HT1080 (cell line): ENCODE measurements at regions not wholly inside any gene's neighbourhood (a gene's known extent, or its start where the extent isn't known, plus 50 kb on each side); places are given as distances from the start of the nearest gene placed in this dataset.
"Not testable (repeated sequence)": the region's sequence is repeated elsewhere in the genome, so short reads cannot be mapped to it uniquely, and the experiment has no call there.

Experiments used
- DNase-seq: peaks from one replicate; pipeline ENCODE4 v3.0.0-alpha.2; 2015; ENCODE audit warnings: low read depth

DNA sequence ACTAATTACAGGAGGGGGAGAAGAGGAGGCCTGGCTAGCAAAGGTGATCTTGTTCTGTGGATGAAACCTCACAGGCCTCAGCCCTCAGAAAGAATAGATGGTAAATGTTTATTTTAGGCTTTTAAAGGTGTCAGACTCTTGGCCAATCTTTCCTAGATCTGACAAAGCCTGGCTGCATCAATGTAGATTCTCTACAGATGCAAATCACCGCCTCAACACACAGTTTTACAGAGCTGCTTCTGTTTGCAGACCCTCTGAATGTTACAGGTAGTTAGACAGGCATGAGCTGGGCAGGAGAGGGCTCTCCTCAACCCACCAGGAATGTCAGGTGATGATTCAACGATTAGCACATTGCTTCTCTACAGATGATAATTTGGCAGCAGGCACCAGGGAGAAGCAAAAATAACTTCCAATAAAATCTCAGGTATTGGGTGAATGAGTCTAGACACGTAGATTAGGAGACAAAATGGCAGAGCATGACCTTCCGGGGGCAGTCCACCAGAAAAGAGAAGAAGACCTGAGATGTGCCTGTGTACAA is 105.4 kb upstream of the VANGL1 start:
- DNase-seq: no peak

DNA sequence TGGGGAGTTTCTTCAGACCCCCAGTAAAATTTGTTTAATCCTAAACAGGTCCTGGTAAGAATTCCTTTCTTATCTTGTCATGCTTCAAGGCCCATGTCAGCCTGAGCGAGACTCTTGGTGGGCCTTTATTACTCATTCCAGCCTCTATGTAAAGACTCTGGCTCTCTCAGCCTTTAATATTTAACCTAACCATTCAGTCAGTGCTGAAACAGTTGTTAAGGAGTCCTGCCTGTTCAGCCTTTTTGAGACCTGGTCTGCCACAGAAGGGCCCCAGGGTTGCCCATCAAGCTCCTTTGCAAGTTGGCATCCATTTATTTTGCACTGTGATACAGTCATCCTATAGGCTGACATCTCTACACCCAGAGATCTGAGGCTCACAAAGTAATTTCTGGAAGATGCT is 107.7 kb upstream of the VANGL1 start:
- DNase-seq: no peak

DNA sequence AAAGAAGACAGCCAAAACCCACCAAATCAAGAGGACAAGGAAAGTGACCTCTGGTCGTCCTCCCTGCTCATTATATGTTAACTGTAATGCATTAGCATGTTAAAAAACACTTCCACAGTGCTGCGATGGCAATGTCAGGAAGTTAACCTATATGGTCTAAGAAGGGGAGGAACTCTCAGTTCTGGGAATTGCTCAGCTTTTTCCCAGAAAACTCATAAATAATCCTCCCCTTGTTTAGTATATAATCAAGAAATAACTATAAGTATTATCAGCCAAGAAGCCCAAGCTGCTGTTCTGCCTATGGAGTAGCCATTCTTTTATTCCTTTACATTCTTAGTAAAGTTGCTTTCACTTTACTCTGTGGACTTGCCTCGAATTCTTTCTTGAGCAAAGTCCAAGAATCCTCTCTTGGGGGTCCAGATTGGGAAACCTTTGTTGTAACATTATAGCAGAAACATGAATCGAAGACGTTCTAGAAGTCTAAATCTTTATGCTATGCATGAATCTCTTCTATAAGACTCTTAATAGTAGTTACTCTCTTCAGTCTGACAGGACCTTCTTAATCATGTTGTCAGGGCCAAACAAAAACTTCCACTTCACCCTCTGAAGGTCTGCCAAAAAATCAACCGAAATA is 110.0 kb upstream of the VANGL1 start:
- DNase-seq: no peak

DNA sequence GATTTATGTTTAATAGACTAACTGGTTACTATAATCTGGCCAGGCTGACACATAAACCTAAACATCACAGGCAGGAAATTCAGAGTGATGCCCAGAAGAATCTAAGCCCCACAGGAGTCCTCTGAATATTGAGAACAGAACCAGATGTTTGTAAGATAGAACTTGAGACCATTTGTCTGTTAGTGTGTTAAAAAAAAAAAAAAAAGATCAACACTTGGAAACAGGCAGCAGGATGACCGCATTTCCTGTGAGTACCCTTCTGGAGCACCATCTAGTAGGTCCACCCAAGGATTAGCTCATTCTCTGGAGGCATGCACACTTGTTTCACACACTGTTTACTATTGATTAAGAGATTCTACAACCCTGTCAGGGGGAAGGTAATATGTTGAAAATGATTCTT is 111.4 kb upstream of the VANGL1 start:
- DNase-seq: peak; percentile 87

DNA sequence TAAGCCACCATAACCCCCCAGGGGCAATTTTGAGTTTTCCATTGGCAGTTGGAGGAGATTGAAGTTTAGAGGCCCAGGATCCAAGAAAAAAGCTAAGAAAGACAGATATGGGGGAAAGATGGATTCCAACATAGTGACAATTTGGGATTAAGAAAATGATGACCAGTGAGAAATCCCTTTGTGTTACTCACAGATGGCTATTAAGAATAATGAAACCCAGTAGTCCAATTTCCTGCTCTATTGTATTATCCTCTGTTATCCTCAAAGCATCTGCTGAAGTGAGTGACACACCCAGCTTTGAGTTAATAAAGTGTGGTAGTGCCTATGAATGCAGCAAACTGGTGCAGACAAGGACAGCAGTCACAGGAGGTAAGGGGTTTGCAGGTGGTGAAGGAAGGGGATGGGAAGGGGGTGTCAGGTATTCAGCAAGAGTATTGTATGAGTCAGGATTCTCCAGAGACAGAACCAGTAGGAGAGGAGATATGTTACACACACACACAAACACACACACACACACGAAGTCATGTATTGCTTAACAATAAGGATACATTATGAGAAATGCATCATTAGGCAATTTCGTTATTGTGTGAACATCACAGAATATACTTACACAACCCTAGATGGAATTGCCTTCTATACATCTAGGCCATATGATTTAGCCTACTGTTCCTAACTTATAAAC is 112.4 kb upstream of the VANGL1 start:
- no peak for DNase-seq

DNA sequence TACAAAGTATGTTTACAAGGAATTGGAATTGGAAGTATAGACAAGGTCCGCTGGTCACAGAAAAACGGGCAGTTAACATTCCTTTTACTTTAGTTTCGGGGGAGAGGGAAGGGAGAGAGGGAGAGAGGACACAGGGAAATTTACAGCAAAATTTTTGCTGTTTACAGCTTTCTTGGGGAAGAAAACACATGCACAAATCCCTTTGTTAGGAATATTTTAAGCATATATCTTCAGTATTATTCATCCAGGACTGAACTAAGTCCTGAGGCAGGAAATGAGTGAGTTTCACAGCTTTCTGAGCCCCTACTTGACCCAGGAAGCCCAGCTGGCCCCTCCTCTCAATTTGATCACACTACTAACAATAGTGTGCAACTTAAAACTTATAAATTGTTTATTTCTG is 113.4 kb upstream of the VANGL1 start:
- peak; percentile 47 for DNase-seq

DNA sequence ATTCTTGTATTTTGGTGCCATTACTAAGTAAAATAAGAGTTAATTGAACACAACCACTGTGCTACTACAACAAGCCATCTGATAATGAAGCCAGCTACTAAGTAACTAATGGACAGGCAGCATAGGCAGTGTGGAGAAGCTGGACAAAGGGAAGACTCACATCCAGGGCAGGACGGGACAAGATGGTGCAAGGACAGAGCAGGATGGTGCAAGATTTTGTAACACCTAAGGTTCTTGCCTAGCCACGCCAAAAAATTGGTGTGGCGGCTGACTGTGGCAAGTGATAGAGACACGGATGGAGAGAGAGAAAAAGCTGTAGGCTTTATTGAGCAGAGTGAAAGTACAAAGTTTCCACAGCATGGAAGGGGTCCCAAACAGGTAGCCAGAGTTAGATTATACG is 114.0 kb upstream of the VANGL1 start:
- no peak for DNase-seq

DNA sequence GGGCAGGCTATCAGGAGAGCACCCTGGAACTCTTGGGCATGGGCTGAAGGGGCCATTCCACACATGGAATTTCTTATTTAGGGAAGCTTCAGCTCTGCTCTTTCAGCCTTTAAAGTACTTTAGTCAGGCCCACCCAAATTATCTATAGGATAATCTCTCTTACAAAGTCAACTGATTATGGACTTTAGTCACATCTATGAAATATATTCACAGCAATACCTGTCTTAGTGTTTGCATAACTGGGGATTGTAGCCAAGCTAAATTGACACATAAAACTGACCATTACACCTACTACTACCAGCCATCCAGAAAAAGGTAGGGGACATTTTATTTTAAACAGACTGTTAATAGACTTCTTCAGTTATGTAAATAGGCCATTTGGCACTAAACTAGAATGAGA is 114.9 kb upstream of the VANGL1 start:
- no peak for DNase-seq

DNA sequence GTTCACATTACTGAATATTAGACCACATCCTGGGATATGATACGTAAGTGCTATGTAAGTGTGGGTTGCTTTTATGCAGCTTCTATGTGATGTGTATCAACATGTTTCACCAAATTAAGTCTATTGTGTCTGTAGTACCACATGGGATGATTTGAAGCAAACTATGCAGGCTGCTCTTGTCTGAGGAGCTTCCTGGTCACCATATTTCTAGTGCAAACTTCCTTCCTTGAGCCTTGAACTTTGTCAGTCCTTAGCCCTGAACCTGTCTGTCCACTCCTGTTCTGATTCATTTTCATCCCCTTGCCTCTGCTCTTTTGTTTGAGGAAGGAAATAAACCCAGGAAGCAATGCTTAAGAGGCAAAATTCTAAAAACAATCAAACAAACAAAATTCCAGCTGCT is 117.5 kb upstream of the VANGL1 start:
- no peak for DNase-seq

DNA sequence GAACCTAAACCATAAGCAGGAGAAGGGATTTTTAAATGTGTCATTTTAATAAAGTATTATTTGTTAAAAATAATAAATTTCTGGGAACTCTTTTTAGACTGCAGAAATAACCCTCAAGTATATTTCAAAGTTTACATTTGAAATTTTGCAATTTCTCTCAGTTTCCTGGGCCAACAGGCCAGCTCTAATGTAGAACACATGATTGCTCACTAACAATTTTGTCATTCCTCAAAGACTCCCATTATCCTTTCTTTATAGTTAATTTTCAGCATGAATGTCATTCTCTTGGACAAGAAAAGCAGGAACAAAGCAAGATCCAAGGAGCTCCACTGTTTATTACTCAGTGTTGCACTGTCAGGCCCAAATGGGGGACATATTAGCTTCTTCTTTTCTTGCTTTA is 119.4 kb upstream of the VANGL1 start:
- no peak for DNase-seq

DNA sequence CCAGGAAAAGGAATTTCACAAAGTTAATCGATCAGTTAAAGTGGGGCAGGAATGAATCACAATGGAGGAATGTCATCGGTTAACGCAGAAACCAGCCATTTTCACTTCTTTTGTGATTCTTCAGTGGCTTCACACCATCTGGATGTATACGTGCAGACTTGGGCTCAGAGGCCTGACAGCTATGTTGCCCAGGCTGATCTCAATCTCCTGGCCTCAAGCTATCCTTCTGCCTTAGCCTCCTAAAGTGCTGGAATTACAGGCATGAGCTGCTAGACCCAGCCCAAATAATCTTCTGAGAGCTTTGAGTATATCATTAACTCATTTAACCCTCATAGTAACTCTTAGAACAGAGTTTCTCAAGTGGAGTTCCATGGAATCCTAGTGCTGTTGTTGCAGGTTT is 126.5 kb upstream of the VANGL1 start:
- no peak for DNase-seq

DNA sequence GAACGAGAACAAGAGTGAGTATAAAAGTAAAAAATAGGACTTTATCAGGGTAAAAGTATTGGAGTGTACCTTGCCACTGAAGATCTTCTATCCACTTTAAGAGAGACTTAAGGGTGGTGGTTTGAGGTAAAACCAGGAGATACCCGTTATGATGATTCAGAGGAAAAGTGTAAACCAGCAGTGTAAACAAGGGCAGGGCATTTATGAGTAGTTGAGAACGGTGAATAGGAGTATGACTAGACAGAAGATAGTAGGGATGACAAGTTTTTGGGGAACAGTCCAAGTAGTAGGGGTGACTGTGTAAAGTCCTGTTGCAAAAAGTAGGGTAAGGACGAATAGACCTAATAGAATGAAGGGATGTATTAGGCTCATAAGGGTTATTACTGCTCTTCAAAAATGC is 131.5 kb upstream of the VANGL1 start:
- DNase-seq: peak; percentile 69

DNA sequence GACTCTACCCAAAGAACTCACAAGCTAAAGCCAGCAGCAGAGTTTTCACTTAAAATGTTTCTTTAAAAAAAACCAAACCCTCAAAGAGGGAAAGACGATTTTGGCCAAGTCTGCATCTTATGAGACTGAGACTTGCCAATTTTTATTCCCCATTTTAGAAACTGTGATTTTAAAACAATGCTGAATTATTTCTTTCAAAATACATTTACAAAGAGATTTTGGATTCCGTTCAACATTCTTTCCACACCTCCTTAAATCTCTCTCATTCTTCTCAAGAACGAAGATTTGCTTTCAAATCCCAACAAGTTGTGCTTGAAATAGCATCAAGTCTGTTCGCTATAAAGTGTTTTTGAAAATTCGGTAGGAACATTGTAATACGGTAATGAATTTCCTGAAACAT is 133.9 kb upstream of the VANGL1 start:
- DNase-seq: no peak

DNA sequence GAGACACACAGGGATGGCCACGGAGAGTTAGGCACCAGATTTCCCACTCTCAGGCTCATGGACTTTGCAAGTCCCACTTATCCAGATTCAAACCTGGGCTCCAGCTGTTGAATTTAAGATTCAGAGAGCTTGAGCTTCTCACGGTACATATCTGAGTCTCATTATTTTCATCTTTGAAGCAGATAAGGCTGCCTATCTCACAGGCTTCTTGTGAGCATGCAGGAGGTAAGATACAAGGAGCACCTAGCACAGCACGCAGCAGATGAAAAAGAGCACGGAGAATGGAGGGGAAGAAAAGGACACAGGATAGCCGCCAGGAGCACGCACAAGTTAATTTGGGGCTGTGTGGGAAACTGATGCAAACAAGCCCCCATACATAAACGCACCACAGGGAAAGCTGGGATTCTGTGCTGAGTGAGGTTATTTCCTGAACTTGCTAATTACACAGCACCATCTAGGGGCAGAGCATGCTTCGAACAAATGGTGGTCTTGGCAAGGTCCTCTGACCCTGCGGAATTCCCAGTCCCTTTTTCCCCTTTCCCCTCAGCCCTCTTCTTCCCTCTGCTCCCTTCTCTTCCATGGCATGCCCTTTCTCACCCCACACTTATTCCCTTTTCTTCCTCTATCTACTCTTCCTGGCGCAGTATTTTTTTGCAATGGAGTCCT is 134.7 kb upstream of the VANGL1 start:
- peak; percentile 20 for DNase-seq

DNA sequence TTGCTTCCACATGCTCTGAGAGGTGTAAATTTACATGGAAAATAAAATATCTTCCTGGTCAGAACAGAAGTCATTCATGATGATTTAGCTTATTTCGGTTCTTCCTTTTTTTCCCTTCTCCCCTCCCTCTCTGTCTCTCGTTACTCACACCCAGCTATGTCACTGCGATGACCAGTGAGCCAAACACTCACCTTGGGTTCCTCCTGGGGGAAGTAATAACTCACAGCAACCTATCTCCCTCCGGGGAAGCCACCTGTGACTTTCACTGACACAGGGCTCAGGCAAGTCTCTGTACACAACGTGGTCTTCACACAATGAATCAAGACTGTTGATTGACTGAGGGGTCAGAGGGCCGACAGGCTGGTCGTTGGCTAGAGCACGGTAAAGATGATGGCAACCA is 135.3 kb upstream of the VANGL1 start:
- DNase-seq: no peak

DNA sequence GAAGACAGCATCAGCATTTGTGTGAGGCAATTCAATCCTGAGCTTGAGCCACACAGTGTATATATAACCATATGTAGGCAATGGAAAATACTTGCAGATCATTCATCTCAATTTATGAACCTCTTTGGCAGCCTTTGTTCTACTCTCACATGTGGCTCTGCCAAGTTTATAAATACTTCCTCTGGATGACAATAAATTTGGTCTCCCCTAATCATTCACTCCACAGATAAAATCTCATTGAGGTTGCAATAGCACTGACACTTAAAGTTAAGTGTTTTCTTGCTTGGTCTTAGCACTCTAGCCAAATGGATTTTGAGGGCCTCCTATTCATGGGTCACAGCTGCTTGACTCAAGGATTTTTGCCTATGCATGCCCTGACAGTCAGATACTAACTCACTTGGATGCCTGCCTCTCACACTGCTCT is 136.6 kb upstream of the VANGL1 start:
- DNase-seq: no peak

DNA sequence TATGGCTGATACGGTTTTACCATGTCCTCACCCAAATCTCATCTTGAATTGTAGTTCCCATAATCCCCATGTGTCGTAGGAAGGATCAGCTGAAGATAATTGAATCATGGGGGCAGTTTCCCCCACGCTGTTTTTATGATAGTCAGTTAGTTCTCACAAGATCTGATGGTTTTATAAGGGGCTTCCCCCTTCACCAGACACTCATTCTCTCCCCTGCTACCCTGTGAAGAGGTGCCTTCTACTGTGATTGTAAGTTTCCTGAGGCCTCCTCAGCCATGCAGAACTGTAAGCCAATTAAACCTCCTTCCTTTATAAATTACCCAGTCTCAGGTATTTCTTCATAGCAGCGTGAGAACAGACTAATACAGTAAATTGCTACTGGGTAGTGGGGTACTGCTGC is 139.6 kb upstream of the VANGL1 start:
- not testable (repeated sequence) for DNase-seq

DNA sequence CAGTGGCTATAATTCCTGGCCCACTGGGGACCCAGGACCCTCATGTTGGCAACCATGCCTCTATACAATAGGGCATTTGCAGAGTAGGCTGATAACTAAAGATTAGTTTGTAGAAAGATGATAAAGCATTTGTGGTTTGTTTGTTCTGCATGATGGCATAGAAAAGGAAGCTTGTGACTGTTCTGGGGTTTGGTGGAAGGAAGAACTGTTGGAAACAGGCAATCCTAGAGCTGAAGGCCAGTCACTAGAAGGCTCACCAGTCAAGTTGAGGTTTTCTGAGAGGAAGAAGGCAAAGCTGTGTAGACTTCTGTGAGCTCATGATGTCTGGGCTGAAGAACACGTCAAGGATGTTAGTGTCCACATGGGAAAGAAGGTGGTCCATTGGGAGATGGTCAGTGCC is 140.3 kb upstream of the VANGL1 start:
- DNase-seq: no peak

DNA sequence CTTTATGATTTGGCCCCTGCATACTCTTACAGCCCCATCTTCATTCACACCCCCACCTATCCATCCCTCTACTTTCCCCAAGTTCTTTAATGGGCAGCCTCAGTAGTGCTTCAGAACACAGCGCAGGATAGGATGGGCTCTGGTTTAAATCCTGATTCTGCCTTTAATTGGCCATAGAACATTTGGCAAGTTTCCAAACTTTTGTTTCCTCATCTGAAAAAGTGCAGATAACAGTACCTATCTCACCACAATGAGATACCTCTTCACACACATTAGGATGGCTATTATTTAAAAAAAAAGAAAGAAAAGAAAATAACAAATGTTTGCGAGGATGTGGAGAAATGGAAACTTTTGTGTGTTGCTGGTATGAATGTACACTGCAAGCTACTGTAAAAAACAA is 142.5 kb upstream of the VANGL1 start:
- no peak for DNase-seq

DNA sequence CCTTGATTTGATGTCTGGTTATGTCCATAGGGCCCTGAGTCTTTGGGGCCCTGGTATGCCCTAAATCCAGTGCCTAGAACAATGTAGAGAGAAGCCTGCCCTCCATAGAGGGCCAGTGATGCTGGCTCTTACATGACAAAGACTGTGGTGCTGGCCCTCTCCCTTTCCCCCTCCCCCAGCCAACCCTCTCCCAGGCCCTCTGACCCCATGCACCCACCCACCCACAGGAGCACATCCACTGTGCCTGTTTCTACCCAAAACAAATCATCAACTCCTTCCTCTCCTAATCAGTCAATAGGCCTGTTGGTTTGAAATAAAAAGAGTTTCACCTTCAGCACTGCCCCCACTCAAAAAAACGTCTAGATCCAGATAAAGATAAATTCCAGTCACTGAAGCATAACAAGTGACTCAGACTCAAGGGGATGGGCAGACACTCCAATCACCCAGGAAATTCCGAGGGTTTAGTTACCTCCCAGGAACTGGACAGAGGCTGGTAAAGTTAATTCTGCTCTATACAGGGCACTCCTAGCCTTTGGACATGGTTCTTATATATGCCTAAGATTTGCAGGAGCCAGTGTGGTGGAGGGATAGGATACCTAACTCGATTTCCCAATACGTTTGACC is 144.8 kb upstream of the VANGL1 start:
- DNase-seq: peak; percentile 65

DNA sequence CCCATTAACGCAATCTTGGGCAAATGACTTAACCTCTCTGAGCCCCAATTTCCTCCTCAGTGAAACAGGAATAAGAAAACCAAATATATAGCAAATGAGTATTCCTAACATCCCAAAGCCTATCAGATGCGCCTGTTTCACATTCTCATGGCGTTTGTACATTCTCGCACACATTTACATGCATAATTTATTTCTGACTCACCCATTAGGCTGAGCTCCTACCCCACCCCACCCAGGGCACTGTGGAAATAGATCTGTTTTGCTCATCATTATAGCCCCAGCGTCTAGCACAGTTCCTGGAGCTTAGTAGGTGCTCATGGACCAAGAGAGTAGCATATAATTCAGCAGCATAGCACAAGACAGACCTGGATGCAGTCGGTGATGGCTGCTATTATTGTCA is 146.1 kb upstream of the VANGL1 start:
- peak; percentile 30 for DNase-seq

DNA sequence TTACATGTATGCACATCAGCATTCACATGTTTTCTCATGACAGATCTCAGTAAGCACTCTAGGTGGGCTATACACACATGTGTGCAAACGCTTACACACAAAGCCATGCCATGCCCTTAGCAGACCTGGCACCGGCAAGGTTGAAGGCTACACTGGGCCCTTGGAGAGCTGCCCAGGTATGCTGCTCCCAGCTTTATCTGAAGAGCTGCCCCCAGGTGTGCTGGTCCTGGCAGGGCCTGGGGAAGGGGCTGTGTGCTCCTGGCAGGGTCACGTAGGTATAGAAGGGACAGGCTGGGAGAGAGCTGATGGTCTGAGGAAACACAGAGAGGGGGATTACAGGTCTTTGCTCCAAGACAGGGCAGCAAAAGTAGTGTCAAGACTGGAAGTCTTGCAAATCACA is 146.7 kb upstream of the VANGL1 start:
- no peak for DNase-seq
